GM18909 (cell line): ENCODE measurements at regions not wholly inside any gene's neighbourhood (a gene's known extent, or its start where the extent isn't known, plus 50 kb on each side); places are given as distances from the start of the nearest gene placed in this dataset.

Source experiments
- ATAC-seq: cut with Tn5 transposase; IDR thresholded peaks from one replicate; pipeline ENCODE4 v1.9.1; 2021; ENCODE audit warnings: mild to moderate bottlenecking; ENCODE audit not compliant: unreplicated experiment, poor library complexity

DNA sequence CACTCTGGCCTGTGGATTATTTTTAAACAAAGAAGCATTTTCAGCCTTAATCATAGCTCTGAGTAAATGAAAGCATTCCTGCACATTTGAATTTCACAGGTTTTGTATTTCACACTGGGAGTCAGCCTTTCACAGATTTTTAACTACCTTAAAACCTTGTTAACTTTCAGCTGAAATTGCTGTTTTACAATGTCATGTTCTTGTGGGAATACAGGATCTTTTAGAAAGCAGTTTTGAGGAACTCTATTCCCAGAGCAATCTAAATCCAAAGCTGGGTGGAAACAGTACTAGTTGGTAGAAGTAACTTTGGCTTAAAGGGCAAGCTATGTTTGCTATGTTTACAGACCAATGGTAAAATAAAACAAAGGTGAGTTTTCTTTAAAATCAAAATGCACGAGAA is 600.6 kb downstream of the KCNJ2 start:
- ATAC-seq = no peak

GRCh38 chr17:70771804-70772386 is 602.6 kb downstream of the KCNJ2 start:
- ATAC-seq = no peak

DNA sequence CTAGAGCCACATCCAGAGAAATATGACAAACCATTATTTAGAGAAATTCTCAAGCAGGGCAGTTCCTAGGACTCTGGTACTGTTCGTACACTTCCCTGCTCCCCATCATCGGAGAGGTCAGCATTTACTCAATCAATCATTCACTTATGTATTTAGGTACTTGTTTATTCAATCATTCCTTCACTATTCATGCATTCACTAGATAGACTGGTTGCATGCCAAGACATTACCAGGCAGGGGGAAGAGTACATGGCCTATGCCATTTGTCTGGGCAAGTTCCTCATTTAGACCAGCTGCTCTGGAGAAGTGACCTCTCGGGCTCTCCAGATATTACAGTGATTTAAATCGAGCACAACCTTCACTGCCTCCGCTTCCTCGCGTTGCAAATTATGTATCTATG is 603.4 kb downstream of the KCNJ2 start:
- no peak for ATAC-seq

DNA sequence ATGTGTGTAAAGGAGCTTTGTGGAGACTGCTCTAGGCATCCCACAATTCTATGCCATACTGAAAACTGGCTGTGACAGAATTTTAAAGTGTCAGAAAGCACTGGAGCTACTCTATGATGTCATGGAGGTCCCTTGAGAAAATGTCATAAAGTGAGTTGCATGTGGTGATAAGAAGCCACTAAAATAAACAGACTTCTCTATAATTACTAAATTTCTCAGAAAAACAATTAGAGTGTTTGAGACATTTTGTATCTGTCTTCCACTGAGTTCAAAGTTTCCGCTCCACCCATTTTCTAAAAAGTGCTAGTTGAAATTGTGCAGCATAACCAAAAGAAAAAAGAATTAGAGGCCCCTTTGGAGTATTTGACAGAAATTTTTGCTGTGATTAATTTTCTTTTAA is 603.9 kb downstream of the KCNJ2 start:
- no peak for ATAC-seq

GRCh38 chr17:70774339-70775117 is 605.2 kb downstream of the KCNJ2 start:
- ATAC-seq = no peak

DNA sequence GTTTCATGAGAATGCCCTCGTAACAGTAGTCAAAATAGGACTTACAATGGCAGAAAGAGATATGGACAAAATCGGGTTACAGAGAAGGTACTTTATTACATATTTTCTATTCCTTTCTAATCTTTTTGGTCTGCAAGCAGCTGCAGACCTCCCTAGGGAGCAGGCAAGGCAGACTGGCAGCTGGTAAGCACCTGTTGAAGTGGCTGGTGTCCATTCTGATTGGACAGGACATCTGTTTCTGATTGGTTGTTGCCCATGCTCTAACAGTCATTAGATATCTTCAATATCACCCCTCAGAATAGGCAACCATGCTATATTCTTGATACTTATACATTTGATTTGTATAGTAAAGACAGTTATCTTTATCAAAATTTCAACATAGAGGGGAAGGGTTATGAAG is 606.3 kb downstream of the KCNJ2 start:
- ATAC-seq = no peak

DNA sequence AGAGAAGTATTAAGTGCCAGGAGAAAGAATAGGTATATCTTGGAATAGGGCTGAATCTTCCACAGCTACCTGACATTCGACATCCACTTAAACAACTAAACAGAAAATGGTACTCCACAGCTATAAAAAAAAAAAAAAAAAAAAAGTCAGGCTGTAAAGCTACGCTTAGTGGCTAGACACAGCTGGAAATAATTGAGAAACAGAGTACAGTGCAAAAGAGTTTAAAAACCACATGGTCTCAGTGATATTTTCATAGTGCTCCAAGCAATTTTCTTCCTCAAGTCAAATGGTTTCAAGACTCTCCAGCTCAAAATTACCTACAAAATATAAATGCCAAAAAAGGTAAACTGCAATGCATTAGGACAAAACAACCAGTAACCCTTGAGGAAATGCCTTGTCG is 607.1 kb downstream of the KCNJ2 start:
- no peak for ATAC-seq

GRCh38 chr17:70780031-70780430 is 610.7 kb downstream of the KCNJ2 start:
- ATAC-seq = no peak

GRCh38 chr17:70786081-70786480 is 616.7 kb downstream of the KCNJ2 start:
- ATAC-seq = no peak

- ATAC-seq = no peak
Observed at GRCh38 chr17:70787721-70788300, 618.5 kb downstream of the KCNJ2 start.

- no peak for ATAC-seq
Observed at GRCh38 chr17:70791748-70792443, 622.6 kb downstream of the KCNJ2 start.

GRCh38 chr17:70794738-70795137 is 625.4 kb downstream of the KCNJ2 start:
- ATAC-seq = no peak

DNA sequence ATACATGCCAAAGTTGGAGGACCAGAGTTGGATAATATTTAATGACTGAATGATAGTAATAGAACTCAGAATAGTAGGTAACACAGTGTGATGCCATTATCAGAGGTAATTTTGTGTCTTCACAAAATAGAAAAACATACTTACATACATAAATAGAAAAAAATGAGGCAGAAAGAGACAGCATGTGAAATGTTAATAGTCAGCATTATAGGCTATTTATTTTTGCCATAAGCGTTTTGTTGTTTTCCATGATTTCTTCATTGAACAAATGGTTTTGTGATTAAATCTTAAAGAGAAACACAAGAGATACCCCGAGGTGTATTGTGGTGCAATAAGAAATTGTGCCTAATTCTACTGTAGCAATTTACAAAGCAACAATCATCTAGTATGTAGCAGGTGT is 626.3 kb downstream of the KCNJ2 start:
- ATAC-seq = no peak

GRCh38 chr17:70796757-70797156 is 627.4 kb downstream of the KCNJ2 start:
- no peak for ATAC-seq

DNA sequence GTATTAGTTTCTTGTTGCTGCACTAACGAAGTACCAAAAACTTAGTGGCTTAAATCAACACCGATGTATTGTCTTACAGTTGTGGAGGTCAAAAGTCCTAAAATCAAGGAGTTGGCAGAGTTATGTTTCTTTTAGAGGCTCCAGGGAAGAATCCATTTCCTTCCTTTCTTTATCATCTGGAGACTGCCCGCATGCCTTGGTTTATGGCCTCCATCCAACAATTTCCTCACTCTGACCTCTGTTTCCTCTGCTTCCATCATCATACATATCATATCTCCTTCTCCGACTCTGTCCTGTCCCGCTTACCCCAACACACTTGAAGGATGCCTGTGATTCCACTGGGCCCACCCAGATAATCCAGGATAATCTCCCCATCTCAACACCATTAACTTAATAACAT is 627.8 kb downstream of the KCNJ2 start:
- no peak for ATAC-seq

DNA sequence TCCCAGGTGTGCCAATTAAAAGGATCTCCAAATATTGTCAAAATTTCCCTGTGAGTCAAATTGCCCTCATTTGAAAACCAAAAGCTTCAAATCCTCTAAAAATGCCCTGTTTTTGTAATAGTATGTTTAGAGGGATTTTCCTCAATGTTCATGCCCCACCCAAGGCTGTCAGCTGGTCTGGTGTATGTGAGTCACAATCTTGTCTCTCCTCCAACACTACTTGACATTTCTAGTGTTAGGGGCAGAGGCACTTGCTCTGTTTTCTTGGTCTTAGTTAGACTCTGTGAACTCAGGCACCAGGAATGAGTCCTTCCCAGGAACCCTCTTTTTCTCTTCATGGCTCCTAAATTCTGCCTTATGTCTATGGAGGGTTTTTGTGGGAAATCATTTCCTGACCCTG is 634.8 kb downstream of the KCNJ2 start:
- no peak for ATAC-seq

GRCh38 chr17:70808596-70808995 is 639.3 kb downstream of the KCNJ2 start:
- ATAC-seq = no peak

DNA sequence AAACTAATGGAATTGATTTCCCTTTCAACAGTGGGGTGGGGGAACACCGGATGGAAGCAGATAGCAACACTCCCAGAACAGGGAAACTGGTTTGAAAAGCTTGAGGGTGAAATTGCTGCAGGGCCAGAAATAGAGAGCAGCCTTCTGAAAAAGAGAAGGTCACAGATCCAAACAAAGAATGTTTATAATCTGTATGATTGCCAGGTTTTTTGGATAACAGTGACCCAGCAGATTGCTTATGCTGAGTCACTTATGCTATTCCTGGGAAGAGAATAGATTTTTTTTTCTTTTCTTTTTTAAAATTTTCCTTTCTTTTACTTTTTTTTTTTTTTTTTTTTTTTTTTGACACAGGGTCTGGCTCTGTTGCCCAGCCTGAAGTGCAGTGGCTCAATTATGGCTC is 641.3 kb downstream of the KCNJ2 start:
- ATAC-seq = no peak

- no peak for ATAC-seq
Observed at GRCh38 chr17:70813355-70813930, 644.1 kb downstream of the KCNJ2 start.

- ATAC-seq = no peak
Observed at GRCh38 chr17:70819183-70819582, 649.9 kb downstream of the KCNJ2 start.

DNA sequence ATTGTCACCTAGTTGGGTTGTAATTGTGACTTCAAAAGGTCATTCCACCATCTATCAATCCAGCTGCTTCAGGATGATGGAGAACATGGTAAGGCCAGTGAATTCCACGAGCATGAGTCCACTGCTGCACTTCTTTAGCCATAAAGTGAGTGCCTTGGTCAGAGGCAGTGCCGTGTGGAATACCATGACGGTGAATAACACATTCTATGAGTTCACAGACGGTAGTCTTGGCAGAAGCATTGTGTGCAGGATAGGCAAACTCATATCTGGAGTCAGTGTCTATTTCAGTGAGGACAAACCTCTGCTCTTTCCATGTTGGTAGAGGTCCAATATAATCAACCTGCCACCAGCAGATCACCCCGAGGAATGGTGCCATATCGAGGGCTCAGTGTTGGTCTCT is 650.9 kb downstream of the KCNJ2 start:
- ATAC-seq = no peak
